ENCODE measurements at regions not wholly inside any gene's neighbourhood (a gene's known extent, or its start where the extent isn't known, plus 50 kb on each side); places are given as distances from the start of the nearest gene placed in this dataset.

DNA sequence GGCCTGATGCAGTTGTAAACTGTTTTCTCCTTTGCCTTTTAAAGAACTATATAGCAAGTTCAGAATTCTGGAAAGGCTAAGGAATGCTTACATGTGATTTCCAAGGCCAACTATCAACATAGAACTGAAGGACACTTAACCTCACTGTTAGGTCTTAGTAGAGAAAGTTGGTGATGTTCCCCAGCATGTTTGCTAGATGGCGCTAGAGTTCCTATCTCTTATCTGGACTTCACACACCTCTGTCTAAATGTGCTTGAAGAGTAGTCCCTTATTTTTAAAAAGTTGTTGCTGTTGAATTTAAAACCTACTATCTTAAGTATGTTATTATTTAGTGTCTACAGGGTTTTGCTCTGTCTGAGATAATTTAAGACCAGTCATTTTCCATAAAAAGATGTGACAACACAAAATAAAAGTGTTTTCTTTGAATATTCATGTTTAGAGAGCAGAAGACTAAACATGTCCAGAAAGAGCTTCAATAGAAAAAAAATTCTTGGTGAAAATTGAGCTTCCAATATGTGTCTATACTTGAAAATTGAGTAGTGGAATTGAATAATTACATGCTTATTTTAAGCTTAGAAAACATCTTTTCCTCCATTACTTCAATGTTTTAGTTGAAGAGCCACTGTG, 237.3 kb downstream of the S1PR1 start:
- Histone ChIP-seq H3K4me3 (no peak overlapping the region), H3K27ac (no peak overlapping the region)
- DNase-seq (ENCODE audit: low spot score): no peak
- TF ChIP-seq, protein P1, sequence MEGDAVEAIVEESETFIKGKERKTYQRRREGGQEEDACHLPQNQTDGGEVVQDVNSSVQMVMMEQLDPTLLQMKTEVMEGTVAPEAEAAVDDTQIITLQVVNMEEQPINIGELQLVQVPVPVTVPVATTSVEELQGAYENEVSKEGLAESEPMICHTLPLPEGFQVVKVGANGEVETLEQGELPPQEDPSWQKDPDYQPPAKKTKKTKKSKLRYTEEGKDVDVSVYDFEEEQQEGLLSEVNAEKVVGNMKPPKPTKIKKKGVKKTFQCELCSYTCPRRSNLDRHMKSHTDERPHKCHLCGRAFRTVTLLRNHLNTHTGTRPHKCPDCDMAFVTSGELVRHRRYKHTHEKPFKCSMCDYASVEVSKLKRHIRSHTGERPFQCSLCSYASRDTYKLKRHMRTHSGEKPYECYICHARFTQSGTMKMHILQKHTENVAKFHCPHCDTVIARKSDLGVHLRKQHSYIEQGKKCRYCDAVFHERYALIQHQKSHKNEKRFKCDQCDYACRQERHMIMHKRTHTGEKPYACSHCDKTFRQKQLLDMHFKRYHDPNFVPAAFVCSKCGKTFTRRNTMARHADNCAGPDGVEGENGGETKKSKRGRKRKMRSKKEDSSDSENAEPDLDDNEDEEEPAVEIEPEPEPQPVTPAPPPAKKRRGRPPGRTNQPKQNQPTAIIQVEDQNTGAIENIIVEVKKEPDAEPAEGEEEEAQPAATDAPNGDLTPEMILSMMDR (IDR thresholded peaks at IDR 0.05): no peak

DNA sequence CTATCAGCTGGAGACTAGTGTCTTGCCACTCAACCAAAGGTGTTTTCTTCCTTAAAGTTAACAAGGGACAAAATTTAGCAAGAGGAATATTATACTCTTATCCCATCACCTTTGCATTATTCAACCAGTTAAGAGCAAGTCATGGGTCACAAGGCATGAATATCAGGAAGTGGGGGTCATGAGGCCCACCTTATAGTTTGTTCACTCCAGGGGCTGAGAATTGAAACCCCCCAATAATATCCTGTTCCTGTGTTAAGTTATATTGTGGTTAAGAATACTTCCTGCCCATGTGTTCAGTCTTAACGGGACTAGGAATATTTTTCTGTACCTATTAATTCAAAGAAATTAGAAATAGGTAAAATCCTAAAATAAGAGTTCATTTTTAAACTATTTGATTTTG, 239.7 kb downstream of the S1PR1 start:
- no peak for DNase-seq (ENCODE audit: low spot score)
- Histone ChIP-seq H3K4me3 (no peak overlapping the region), H3K27ac (no peak overlapping the region)
- TF ChIP-seq, protein P1 (IDR thresholded peaks at IDR 0.05): no peak

DNA sequence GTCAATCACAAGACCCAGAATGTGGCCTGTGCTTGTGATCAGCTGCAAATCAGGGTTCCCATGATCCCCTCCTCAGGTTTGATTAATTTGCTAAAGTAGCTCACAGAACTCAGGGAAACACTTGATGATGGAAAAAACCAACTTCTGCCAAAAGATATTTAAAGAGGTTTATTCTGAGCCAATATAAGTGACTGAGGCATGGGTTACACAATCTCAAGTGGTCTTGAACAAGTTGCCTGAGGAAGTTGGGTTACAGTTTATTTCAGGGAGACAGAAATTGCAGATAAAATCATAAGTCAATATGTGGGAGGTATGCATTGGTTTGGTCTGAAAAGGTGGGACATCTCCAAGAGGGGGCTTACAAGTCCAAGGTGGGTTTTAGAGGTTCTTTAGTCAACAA, 243.1 kb downstream of the S1PR1 start:
- DNase-seq (ENCODE audit: low spot score): no peak
- no peak overlapping the region for H3K4me3 ChIP-seq
- TF ChIP-seq, protein P1 (IDR thresholded peaks at IDR 0.05): no peak
- no peak overlapping the region for H3K27ac ChIP-seq

DNA sequence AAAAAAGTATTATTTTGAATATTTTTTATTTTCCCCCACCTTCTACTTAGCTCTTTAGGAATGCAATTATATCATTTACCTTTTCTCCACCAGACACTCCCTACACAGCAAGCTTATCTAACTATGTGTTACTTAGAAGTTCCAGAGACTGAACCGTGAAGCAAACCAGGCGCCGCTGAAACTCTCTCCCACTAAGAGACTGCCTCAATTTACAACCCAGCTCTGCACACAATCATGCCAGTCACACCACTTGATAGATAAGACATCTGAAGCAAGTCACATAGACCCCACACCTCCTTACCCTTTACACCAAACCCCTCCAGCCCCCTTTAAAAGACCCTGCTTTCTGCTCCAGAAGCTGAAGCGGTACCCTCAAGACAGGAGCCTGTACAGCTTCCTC, 245.5 kb downstream of the S1PR1 start:
- no peak for DNase-seq (ENCODE audit: low spot score)
- no peak overlapping the region for H3K27ac ChIP-seq
- no peak overlapping the region for H3K4me3 ChIP-seq
- TF ChIP-seq, protein P1 (IDR thresholded peaks at IDR 0.05): no peak

DNA sequence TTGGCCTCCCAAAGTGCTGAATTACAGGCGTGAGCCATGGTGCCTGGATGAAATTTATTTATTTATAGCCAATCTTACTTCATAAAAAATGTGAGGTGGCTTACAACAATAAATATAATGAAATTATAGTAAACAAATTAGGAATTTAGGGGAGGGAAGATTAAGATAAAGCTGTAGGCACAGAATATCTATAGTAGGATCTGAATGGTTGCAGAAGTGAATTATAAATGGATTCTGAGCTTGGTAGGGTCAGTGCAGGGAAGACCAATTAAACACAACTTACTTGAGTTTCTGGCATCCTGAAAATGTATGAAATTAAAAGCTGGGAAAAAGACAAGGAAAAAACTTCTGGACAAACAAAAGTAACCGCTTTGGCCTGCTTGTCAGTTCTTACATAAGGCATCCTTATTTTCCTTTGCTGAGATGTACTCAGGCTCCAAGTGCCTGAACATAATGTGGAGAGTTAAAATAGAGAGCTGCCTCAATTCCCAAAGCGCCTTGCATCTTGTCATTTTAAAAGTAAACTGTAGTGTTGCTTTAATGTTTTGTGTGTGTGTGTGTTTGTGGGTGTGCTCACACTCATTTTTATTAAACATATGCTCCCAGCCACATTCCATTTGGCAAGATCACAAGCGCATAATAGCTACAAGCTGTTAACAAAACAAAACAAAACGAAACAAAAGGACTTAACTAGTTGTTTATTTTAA, 247.3 kb downstream of the S1PR1 start:
- no peak for DNase-seq (ENCODE audit: low spot score)
- no peak overlapping the region for H3K27ac ChIP-seq
- TF ChIP-seq, protein P1 (IDR thresholded peaks at IDR 0.05): no peak
- H3K4me3 ChIP-seq: no peak overlapping the region

DNA sequence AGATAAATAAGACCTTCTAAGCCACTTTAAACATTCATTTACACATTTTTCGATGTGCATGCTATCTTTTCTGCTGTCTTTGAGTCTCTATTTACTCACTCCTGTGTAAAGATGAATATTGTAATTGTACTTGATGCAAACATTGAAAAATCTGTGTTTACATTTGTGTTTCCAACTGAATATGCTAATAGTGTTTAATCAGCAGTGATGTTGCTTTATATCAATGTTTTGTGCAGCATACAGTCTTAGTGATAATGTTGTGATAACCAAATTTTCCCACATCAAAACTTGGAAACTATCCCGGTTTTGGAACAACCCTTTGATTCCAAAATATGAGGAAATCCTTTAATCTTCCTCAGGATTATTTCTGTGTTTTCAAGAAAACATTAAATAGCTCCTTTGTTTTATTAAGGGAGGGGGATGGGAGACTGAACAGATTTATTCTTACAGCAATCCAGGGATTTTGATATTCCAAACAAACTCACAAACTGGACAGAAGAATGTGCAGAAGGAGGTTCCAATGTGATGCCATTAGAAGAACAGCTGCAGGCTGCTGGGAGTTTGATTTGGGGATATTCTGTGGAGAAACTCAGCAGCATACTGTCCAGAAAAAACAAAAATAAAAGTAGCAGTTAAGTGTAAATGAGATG, 248.0 kb downstream of the S1PR1 start:
- H3K4me3 ChIP-seq: no peak overlapping the region
- no peak for DNase-seq (ENCODE audit: low spot score)
- H3K27ac ChIP-seq: no peak overlapping the region
- TF ChIP-seq, protein P1 (IDR thresholded peaks at IDR 0.05): no peak
